B cell (primary cell): ENCODE measurements at regions not wholly inside any gene's neighbourhood (a gene's known extent, or its start where the extent isn't known, plus 50 kb on each side); places are given as distances from the start of the nearest gene placed in this dataset.

ENCODE experiments used
- ATAC-seq: fragments of 200-7000 bp; cut with Tn5 transposase; one replicate; pipeline ENCODE4 v1.10.0; 2021; ENCODE audit warnings: low read depth, mild to moderate bottlenecking, moderate number of reproducible peaks, moderate library complexity
- CTCF ChIA-PET: fragments of 350-600 bp; sonication (Branson Sonifier 250); formaldehyde crosslinking; loops from one replicate; lab custom pipeline; 2021; ENCODE audit warnings: antibody characterized with exemption, inconsistent platforms; lab: Charles Lee
- POLR2A ChIA-PET: fragments of 350-600 bp; sonication (Branson Sonifier 250); formaldehyde crosslinking; loops from one replicate; lab custom pipeline; 2021; ENCODE audit warnings: antibody characterized with exemption; lab: Charles Lee
- DNase-seq: peaks from one replicate; pipeline ENCODE4 v3.0.0; 2013
- H2AFZ ChIP-seq: 2 replicates; pipeline ENCODE4 v1.6.1; 2012; ENCODE audit warnings: mild to moderate bottlenecking, low read depth, low read length; ENCODE audit not compliant: insufficient read depth, poor library complexity, severe bottlenecking
- H3K27ac ChIP-seq, 2 donors: 1 replicate in 1 of 2; 2 replicates in 1 of 2; pipeline ENCODE4 v1.5.1; 2012 to 2013; ENCODE audit warnings: low read length in 2 of 2, mild to moderate bottlenecking in 2 of 2, moderate library complexity in 1 of 2
- H3K27me3 ChIP-seq, 4 experiments: fragments of 200-600 bp in 1 of 4; sonication (generic) in 1 of 4; replicated peaks in 1 of 4; 1 replicate in 2 of 4; 2 replicates in 2 of 4; pipeline versions ENCODE4 v1.6.1 to v1.7.0; 2013 to 2016; ENCODE audit warnings: low read length in 3 of 4, mild to moderate bottlenecking in 2 of 4, mixed read lengths in 1 of 4, moderate library complexity in 1 of 4; ENCODE audit not compliant: insufficient read depth in 4 of 4, control insufficient read depth in 3 of 4; ENCODE audit errors: control extremely low read depth in 1 of 4
- H3K36me3 ChIP-seq, 2 experiments: replicated peaks in 1 of 2; 1 replicate in 1 of 2; 2 replicates in 1 of 2; pipeline versions ENCODE4 v1.6.1 to v1.7.1; 2013; ENCODE audit warnings: low read length in 1 of 2; ENCODE audit not compliant: insufficient read depth in 2 of 2, control insufficient read depth in 1 of 2; ENCODE audit errors: control extremely low read depth in 1 of 2, extremely low read depth in 1 of 2
- H3K4me1 ChIP-seq, 2 donors: fragments of 200-600 bp in 1 of 2; sonication (generic) in 1 of 2; 1 replicate in 1 of 2; 2 replicates in 1 of 2; pipeline versions ENCODE4 v1.5.1 to v1.6.1; 2013 to 2017; ENCODE audit warnings: low read length in 2 of 2; ENCODE audit not compliant: control insufficient read depth in 2 of 2, insufficient read depth in 2 of 2
- H3K4me2 ChIP-seq: replicated peaks from 2 replicates; pipeline ENCODE3; 2012; ENCODE audit warnings: mild to moderate bottlenecking, low read depth, low read length; ENCODE audit not compliant: poor library complexity, severe bottlenecking
- H3K4me3 ChIP-seq, 5 experiments: fragments of 200-600 bp in 1 of 5; sonication (generic) in 1 of 5; 1 replicate in 3 of 5; 2 replicates in 2 of 5; pipeline versions ENCODE4 v1.5.1 to v1.7.0; 2011 to 2016; ENCODE audit warnings: low read length in 4 of 5, mild to moderate bottlenecking in 4 of 5, low read depth in 2 of 5, control low read depth in 1 of 5, moderate library complexity in 1 of 5; ENCODE audit not compliant: insufficient read depth in 1 of 5; ENCODE audit errors: control extremely low read depth in 1 of 5, extremely low read depth in 1 of 5
- H3K79me2 ChIP-seq: fragments of 200-600 bp; sonication (generic); one replicate; pipeline ENCODE4 v1.6.0; 2016; ENCODE audit warnings: low read length; ENCODE audit not compliant: control insufficient read depth, insufficient read depth
- H3K9ac ChIP-seq: fragments of 200-600 bp; sonication (generic); 2 replicates; pipeline ENCODE4 v1.6.1; 2017; ENCODE audit warnings: mild to moderate bottlenecking, low read length, moderate library complexity
- H3K9me3 ChIP-seq, 3 donors: one replicate each; pipeline versions ENCODE4 v1.6.1 to v1.7.1; 2013; ENCODE audit warnings: low read length in 2 of 3; ENCODE audit not compliant: control insufficient read depth in 2 of 3, insufficient read depth in 1 of 3; ENCODE audit errors: control extremely low read depth in 1 of 3
- H4K20me1 ChIP-seq: 2 replicates; pipeline ENCODE4 v1.6.0; 2012; ENCODE audit warnings: mild to moderate bottlenecking, low read length; ENCODE audit not compliant: insufficient read depth, control insufficient read depth, poor library complexity, severe bottlenecking
- H3K27ac Mint-ChIP-seq: one replicate; pipeline ENCODE4 v1.8.0; 2021; ENCODE audit warnings: mixed read lengths
- H3K27me3 Mint-ChIP-seq: one replicate; pipeline ENCODE4 v1.8.0; 2021; ENCODE audit warnings: mixed read lengths
- H3K4me1 Mint-ChIP-seq: one replicate; pipeline ENCODE4 v1.8.0; 2021; ENCODE audit warnings: mixed read lengths
- H3K4me3 Mint-ChIP-seq: one replicate; pipeline ENCODE4 v1.8.0; 2021; ENCODE audit warnings: mixed read lengths
- H3K9me3 Mint-ChIP-seq: one replicate; pipeline ENCODE4 v1.8.0; 2022; ENCODE audit warnings: mixed read lengths; ENCODE audit not compliant: insufficient read depth
- CTCF ChIP-seq: fragments of 200-600 bp; IDR thresholded peaks from one replicate; pipeline ENCODE4 v1.8.0; 2022; ENCODE audit warnings: antibody characterized with exemption, mild to moderate bottlenecking
- EZH2 ChIP-seq: IDR thresholded peaks from 2 replicates; pipeline ENCODE4 v1.6.1; 2012; ENCODE audit warnings: borderline replicate concordance, low read depth, mild to moderate bottlenecking, moderate library complexity, low read length; ENCODE audit not compliant: insufficient read depth, poor library complexity, severe bottlenecking
- WGBS: methylation state at CpG from one replicate; pipeline ENCODE4 v1.1.5; 2013; ENCODE audit warnings: missing lambda C conversion rate; ENCODE audit not compliant: insufficient coverage; 5-methylcytosine and 5-hydroxymethylcytosine counted together
- intact Hi-C: fragments of 100-400 bp; cut with micrococcal nuclease; formaldehyde crosslinking; loops from one replicate; pipeline ENCODE4 v1.10.0; 2022

GRCh38 chr16:87017371-87018012 lies 299.7 kb downstream of the C16orf95 start:
- Histone ChIP-seq H3K4me1 (no peaks in the 10 kb centered on the region), H4K20me1 (no peaks in the 10 kb centered on the region), H3K27ac (no peak overlapping the region), H3K79me2 (no peaks in the 10 kb centered on the region), H3K4me2 (no peak overlapping the region), H3K36me3 (no peaks in the 10 kb centered on the region), H3K27me3 (peaks cover 0 to 16% (median 2%) of the 10 kb centered on the region in 4 experiments), H3K9me3 (peaks cover 0 to 4% (median 3%) of the 10 kb centered on the region in 3 donors), H3K4me3 (no peak overlapping the region), H3K9ac (no peak overlapping the region), H2AFZ (no peak overlapping the region)
- TF ChIP-seq CTCF (no peak), EZH2 (no peak)
- ChIA-PET CTCF (interaction anchor here (1.0 kb wide), 1 partner anchor 45 kb away, joined by 3 read pairs; no protein-coding TSS in a partner anchor), POLR2A (no interaction called here)
- intact Hi-C loops: no loop called here
- no peak for DNase-seq
- Mint-ChIP-seq H3K4me3 (no peak overlapping the region), H3K9me3 (no peaks in the 10 kb centered on the region), H3K27ac (no peak overlapping the region), H3K4me1 (no peaks in the 10 kb centered on the region), H3K27me3 (peaks cover 29% of the 10 kb centered on the region)
- no peak for ATAC-seq
- 48% methylated on average over 9 of the region's 9 CpGs for WGBS

GRCh38 chr16:87025676-87026075 lies 291.5 kb downstream of the C16orf95 start:
- Histone ChIP-seq H2AFZ (no peak overlapping the region), H3K9ac (no peak overlapping the region), H3K27ac (no peak overlapping the region), H3K36me3 (no peaks in the 10 kb centered on the region), H3K4me3 (no peak overlapping the region), H3K27me3 (no peaks in the 10 kb centered on the region), H3K4me2 (no peak overlapping the region), H3K79me2 (no peaks in the 10 kb centered on the region), H3K9me3 (peaks cover 0 to 13% (median 0%) of the 10 kb centered on the region in 3 donors), H4K20me1 (no peaks in the 10 kb centered on the region), H3K4me1 (no peaks in the 10 kb centered on the region)
- H3K27ac Mint-ChIP-seq: no peak overlapping the region
- TF ChIP-seq EZH2 (no peak), CTCF (no peak)
- no peaks in the 10 kb centered on the region for H3K4me1 Mint-ChIP-seq
- intact Hi-C loops: no loop called here
- DNase-seq (no peak), ATAC-seq (no peak)
- peaks cover 7% of the 10 kb centered on the region for H3K27me3 Mint-ChIP-seq
- no peaks in the 10 kb centered on the region for H3K9me3 Mint-ChIP-seq
- WGBS: no CpG with 5 or more reads among the region's 1 CpG
- no peak overlapping the region for H3K4me3 Mint-ChIP-seq
- ChIA-PET POLR2A (no interaction called here), CTCF (no interaction called here)
